GM18868 (cell line): ENCODE measurements at regions not wholly inside any gene's neighbourhood (a gene's known extent, or its start where the extent isn't known, plus 50 kb on each side); places are given as distances from the start of the nearest gene placed in this dataset.
"Not testable (repeated sequence)": the region's sequence is repeated elsewhere in the genome, so short reads cannot be mapped to it uniquely, and the experiment has no call there.

Experiments
- ATAC-seq: cut with Tn5 transposase; IDR thresholded peaks from one replicate; pipeline ENCODE4 v1.9.1; 2021; ENCODE audit warnings: mild to moderate bottlenecking, moderate library complexity; ENCODE audit not compliant: unreplicated experiment

DNA sequence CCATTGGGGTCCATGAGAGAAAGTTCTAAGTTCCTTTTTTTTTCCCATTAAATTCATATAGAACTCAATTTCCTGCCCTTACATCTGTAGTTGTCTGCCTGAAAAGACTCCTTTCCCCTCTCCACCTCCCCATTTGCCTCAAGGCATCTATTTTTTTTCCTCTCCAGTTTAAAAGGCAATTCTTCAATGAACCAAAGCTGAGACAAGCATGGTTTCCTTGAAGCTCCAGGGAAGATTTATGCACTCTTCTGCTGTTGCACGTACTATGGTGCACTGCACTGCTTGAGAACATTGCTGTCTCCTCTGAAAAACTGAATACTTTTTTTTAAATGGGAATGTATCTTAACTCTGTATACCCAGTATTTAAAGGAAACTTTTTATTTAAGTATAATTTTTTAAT is 465.2 kb downstream of the CD83 start:
- no peak for ATAC-seq

DNA sequence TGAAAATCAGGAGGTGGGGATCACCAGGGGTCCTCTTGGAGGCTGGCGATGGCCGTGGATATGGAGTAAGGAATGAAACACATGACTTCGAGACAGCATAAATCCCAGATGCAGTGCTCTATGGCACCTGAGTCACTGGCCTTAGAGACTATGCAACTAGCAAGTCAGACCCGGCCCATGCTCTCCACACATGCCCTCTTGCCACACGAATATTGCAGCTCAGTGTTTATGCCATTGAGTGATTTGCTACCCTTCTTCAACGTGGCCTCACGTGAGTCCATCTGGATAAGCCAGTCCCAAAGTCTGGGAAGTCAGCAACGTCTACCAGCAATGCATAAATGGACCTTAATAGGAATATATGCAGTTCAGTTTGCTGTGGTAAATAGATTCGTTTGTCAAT is 466.3 kb downstream of the CD83 start:
- ATAC-seq: no peak

- no peak for ATAC-seq
These were observed 466.9 kb downstream of the CD83 start for GRCh38 chr6:14584450-14584849.

DNA sequence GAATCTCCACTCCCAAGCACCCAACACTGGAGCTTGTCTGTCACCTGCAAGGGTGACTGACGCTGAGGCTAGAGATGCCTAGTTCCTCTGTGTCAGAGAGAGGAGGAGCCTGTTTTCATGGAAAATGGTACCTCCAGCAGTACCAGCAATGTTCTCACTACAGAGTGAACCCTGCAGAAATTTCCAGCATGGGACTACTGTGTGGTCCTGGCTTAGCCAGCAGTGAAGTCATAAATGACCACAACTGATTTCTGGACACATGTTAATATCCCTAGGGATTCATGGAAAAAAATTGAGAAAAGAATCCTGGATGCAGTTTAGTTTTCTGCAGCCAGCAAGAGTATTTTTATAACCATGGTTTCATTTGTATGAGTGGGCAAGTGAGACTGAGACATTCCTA is 468.1 kb downstream of the CD83 start:
- no peak for ATAC-seq

DNA sequence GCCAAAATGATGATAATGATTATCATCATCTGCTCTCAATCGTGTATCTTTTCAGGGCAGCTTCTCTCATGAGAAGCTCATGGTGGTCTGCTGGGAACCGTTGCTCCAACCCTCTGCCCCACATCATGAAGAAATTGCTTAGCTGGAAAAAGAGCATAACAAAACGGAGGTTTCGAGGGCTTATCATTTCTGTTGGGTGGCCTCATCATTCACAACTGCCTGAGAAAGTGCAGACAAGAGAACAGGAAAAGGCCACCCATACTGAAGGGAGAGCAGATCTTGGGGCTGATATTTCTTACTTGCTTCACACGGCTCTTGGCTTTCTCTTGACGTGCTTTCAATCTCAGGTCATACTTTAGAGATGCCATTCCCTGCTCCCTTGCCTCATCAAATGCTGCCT is 471.6 kb downstream of the CD83 start:
- no peak for ATAC-seq

DNA sequence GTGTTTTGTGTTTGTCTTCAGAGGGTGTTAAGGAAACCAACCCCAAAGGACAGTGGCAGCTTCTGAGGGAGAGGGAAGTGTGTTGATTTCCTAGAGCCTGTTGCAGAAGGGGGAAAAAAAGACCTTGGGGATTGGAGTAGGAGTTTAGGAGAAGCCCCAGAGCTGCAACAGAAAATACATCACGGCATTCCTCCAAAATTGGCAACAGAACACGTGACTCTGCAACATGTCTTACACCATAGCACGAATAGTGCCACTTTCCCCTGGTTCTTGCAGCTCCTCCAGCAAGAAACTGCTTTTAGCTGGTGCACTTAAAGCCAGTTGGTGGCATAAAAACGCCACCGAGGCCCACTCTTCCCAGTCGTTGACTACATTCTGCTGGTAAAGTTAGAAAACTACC is 473.0 kb downstream of the CD83 start:
- ATAC-seq: no peak

- ATAC-seq: no peak
These were observed 474.4 kb downstream of the CD83 start for GRCh38 chr6:14591998-14592397.

GRCh38 chr6:14593286-14593685 is 475.7 kb downstream of the CD83 start:
- no peak for ATAC-seq

DNA sequence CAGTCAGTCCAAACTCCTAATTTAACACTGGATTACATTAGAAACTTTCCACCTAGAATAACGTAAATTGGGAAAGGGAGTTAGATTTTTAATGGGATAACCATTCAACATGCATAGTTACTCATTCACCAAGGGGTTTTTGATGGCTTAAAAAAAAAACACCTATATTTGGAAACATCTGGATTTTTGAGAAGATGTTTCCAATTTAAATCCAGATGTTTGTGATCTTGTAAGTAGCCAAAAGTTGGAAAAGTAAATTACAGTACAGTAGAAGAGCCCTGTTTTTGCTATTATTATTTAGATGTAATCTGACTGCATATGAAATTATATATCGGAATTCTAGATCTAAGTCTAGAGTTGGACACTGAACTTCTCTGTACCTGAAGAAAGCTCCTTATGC is 478.2 kb downstream of the CD83 start:
- ATAC-seq: no peak

GRCh38 chr6:14596410-14596809 is 478.8 kb downstream of the CD83 start:
- no peak for ATAC-seq

GRCh38 chr6:14597090-14597489 is 479.5 kb downstream of the CD83 start:
- ATAC-seq: no peak

- ATAC-seq: no peak
These were observed 480.7 kb downstream of the CD83 start for GRCh38 chr6:14598017-14598864.

GRCh38 chr6:14600306-14600705 is 482.7 kb downstream of the CD83 start:
- not testable (repeated sequence) for ATAC-seq

- no peak for ATAC-seq
These were observed 483.9 kb downstream of the CD83 start for GRCh38 chr6:14601490-14601889.

GRCh38 chr6:14606353-14606752 is 488.8 kb downstream of the CD83 start:
- ATAC-seq: no peak

DNA sequence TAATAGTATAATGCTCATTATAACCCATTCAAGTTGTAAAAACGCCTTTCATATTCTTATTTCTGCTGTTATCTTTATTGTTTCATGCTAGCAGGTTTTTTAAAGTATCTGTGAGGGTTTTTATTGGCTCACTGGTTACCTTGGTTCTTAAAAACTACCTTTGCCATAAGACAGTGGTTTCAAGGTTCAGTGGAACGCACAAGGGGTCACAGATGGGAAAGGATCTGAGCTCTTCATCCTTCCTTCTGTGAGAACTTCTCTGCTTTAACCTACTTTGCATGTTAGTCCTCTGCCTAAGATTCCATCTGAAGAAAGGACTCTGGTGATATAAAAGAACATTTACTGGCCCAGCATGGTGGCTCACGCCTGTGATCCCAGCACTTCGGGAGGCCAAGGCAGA is 492.6 kb downstream of the CD83 start:
- no peak for ATAC-seq

GRCh38 chr6:14612016-14612980 is 494.7 kb downstream of the CD83 start:
- no peak for ATAC-seq

- no peak for ATAC-seq
These were observed 497.1 kb downstream of the CD83 start for GRCh38 chr6:14614631-14615030.

DNA sequence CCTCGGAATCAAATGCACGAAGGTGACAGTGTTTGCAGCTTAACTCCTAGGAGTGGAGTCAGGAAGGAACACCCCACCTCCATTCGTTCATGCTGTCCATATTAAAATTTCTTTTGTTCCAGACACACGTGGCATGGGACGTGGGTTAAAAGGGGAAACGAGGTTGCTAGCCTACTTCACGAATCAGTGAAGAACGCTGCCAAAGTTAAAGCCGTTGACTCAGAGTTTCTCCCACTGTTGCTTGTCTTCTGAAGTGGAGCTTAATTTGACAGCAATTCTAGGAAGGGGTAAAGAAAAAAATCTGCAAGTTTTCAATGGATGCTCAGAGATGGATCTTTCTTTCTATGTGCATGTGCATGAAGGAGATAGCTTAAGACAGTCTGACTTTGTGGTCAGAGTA is 499.1 kb downstream of the CD83 start:
- ATAC-seq: no peak

- no peak for ATAC-seq
These were observed 501.3 kb downstream of the CD83 start for GRCh38 chr6:14618759-14619418.

DNA sequence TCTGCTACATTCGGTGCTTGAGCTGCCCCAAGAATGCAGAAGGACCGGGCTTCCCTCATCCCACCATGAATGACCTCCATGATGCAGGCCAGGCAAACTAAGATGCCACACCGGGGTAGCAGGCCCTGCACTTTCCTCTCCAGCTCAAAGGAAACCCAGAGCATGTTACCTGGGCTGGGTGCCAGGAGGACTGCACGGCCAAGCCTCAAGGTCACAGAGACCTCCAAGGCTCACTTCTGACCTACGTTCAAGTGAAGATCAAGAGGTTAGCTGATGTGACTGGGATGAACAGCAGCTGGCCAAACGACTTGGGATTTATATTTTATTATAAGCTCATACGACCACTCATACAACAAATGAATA is 501.8 kb downstream of the CD83 start:
- ATAC-seq: no peak
